ENCODE measurements at regions not wholly inside any gene's neighbourhood (a gene's known extent, or its start where the extent isn't known, plus 50 kb on each side); places are given as distances from the start of the nearest gene placed in this dataset.
A peak's percentile ranks its signal among the peaks of the same experiment; 100 is the strongest.

DNA sequence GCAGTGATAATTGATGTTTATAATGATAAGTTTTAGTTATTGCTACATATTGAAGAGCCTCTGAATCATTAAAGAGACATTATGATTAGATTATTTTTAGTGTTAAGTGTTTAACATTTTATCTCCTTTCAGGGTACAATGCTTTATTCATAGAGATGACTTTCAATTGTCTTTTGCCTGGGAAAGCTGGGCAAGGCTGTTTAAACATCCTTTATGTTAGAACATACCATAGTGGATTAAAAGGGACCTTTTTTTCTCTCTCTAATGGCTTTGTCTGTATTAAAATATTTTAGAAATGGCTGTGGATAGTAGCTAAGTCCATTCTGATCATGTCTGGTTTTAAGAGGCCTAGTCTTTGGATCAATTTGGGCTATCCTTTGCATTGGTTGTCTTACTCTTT lies 427.5 kb upstream of the MIS18BP1 start:
- TF ChIP-seq, protein P1, sequence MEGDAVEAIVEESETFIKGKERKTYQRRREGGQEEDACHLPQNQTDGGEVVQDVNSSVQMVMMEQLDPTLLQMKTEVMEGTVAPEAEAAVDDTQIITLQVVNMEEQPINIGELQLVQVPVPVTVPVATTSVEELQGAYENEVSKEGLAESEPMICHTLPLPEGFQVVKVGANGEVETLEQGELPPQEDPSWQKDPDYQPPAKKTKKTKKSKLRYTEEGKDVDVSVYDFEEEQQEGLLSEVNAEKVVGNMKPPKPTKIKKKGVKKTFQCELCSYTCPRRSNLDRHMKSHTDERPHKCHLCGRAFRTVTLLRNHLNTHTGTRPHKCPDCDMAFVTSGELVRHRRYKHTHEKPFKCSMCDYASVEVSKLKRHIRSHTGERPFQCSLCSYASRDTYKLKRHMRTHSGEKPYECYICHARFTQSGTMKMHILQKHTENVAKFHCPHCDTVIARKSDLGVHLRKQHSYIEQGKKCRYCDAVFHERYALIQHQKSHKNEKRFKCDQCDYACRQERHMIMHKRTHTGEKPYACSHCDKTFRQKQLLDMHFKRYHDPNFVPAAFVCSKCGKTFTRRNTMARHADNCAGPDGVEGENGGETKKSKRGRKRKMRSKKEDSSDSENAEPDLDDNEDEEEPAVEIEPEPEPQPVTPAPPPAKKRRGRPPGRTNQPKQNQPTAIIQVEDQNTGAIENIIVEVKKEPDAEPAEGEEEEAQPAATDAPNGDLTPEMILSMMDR (IDR thresholded peaks at IDR 0.05; ENCODE audit: low read depth, low read length): no peak
- in situ Hi-C loops (cut with HindIII; ENCODE audit: low sequenced_read_pairs): no loop called here
- H3K4me3 ChIP-seq (ENCODE audit: low read depth, low read length): no peak overlapping the region
- DNase-seq (ENCODE audit: low read depth, low spot score): no peak

DNA sequence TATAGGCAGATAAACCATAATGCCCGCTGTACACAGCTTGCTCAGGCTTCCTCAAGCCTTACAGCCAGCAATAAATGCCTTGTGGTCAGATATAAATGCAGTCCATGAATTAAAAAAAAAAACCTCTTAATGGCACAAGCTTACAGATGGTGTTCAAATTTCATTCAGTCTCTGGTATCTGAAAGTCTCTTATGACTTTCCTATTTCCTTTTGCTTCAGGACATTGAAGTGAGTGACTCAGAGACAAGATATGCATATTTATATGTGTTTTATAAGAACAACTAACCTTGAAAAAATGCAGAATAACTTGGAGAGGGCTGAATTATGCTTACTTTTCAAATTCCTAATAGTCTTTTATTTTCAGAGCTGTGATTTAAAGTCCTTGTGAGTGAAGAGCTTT lies 426.9 kb upstream of the MIS18BP1 start:
- no peak overlapping the region for H3K4me3 ChIP-seq (ENCODE audit: low read depth, low read length)
- peak; percentile 92 for DNase-seq (ENCODE audit: low read depth, low spot score)
- TF ChIP-seq, protein P1 (IDR thresholded peaks at IDR 0.05; ENCODE audit: low read depth, low read length): no peak
- in situ Hi-C loops (cut with HindIII; ENCODE audit: low sequenced_read_pairs): no loop called here

DNA sequence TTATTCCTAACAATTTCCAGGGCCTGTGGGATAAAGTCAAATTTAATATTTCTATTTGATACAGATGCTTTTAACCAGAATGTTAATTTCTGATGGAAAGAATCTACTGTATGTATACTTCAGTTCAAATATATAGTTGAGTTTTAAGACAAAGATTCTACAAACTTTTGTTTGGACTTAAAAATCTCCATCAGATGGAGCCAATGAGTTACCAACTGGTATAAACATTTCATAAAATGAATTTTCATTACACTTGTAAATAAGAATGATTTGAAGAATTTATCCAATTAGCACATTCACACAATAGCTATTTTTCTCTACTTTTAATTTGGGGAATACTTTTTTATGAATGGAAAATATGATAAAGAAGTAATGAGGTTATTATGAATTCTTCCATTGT lies 425.2 kb upstream of the MIS18BP1 start:
- in situ Hi-C loops (cut with HindIII; ENCODE audit: low sequenced_read_pairs): no loop called here
- H3K4me3 ChIP-seq (ENCODE audit: low read depth, low read length): no peak overlapping the region

DNA sequence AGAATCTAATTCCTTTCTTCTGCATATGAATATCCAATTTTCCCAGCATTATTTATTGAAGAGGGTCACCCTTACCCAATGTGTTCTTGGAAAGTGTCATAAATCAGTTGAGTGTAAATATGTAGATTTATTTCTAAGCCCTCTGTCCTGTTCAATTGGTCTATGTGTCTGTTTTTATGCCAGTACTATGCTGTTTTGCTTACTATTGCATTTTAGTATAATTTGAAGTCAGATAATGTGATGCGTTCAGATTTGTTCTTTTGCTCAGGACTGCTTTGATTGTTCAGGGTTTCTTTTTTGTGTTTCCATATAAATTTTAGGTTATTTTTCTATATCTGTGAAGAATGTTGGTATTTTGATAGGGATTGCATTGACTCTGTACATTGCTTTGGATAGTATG lies 420.4 kb upstream of the MIS18BP1 start:
- TF ChIP-seq, protein P1 (IDR thresholded peaks at IDR 0.05; ENCODE audit: low read depth, low read length): no peak
- in situ Hi-C loops (cut with HindIII; ENCODE audit: low sequenced_read_pairs): no loop called here
- no peak overlapping the region for H3K4me3 ChIP-seq (ENCODE audit: low read depth, low read length)
- no peak for DNase-seq (ENCODE audit: low read depth, low spot score)

More for the DNA sequence above, 425.2 kb upstream of the MIS18BP1 start:
- TF ChIP-seq, protein P1 (IDR thresholded peaks at IDR 0.05; ENCODE audit: low read depth, low read length): no peak
- DNase-seq (ENCODE audit: low read depth, low spot score): no peak

DNA sequence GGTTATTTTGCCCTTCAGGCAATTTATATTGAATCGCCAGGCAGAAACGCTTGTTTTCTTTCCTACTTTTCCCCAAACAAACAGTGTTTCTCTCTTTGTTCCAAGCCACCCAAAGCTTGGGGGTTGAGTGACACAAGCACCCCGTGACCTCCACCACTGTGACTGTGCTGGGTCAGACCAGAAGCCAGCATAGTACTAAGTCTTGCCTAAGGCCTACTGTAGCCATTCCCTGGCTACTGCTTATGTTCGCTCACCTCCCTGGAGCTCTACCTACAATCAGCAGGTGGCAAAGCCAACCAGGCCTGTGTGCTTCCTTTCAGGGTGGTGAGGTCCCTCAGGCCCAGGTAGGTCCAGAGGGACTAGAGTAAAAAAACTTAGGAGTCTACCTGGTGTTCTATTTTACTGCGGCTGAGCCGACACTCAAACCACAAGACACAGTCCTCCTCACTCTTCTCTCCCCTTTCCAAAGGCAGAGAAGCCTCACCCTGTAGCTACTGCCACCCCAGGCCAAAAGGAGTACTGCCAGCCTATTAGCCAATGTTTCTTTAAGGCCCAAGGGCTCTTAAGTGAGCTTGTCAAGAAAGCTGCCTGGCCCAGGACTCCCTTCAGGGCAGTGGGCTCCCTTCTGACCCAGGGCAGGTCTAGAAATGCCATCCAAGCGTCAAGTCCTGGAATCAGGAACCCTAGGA lies 411.8 kb upstream of the MIS18BP1 start:
- no peak overlapping the region for H3K4me3 ChIP-seq (ENCODE audit: low read depth, low read length)
- in situ Hi-C loops (cut with HindIII; ENCODE audit: low sequenced_read_pairs): no loop called here
- DNase-seq (ENCODE audit: low read depth, low spot score): no peak
- TF ChIP-seq, protein P1 (IDR thresholded peaks at IDR 0.05; ENCODE audit: low read depth, low read length): peak; percentile 17

DNA sequence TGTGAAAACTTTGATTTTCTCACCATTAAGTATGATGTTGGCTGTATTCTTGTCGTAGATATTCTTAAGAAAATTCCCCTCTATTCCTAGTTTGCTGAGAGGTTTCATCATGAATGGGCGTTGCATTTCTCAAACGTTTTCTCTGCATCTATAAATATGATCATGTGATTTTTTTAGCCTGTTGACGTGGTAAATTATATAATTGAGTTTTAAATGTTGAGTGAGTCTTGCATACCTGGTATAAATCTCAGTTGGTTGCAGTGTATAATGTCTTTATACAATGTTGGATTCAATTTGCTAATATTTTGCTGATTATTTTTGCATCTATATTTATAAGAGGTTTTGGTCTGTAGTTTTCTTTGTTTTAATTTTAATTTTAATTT lies 405.9 kb upstream of the MIS18BP1 start:
- H3K4me3 ChIP-seq (ENCODE audit: low read depth, low read length): no peak overlapping the region
- no peak for DNase-seq (ENCODE audit: low read depth, low spot score)
- TF ChIP-seq, protein P1 (IDR thresholded peaks at IDR 0.05; ENCODE audit: low read depth, low read length): no peak
- in situ Hi-C loops (cut with HindIII; ENCODE audit: low sequenced_read_pairs): no loop called here
